K562 (cell line): ENCODE measurements at regions not wholly inside any gene's neighbourhood (a gene's known extent, or its start where the extent isn't known, plus 50 kb on each side); places are given as distances from the start of the nearest gene placed in this dataset.

Source experiments
- PRPF4 ChIP-seq: fragments of 200-400 bp; formaldehyde crosslinking; IDR thresholded peaks from one replicate; pipeline ENCODE4 v1.6.1; 2017; ENCODE audit warnings: low read length, low read depth, mild to moderate bottlenecking; ENCODE audit not compliant: insufficient read depth, poor library complexity, severe bottlenecking
- TBL1XR1 ChIP-seq, 2 experiments: IDR thresholded peaks; 2 replicates each; pipeline ENCODE4 v1.6.1; 2012; ENCODE audit warnings: improper control_type of control experiment in 2 of 2, low read length in 2 of 2, mild to moderate bottlenecking in 1 of 2
- ZNF384 ChIP-seq: IDR thresholded peaks from 2 replicates; pipeline ENCODE4 v1.6.1; 2012; ENCODE audit warnings: low read depth, low read length, improper control_type of control experiment
- ZNF699 ChIP-seq: fragments of 250-450 bp; sonication (Bioruptor Pico); IDR thresholded peaks from 2 replicates; pipeline ENCODE4 v1.8.0; 2021; ENCODE audit warnings: mild to moderate bottlenecking, moderate library complexity; ENCODE audit not compliant: insufficient replicate concordance
- TF ChIP-seq, protein P1 (sequence below), 3 experiments: IDR thresholded peaks in 2 of 3; conservative IDR thresholded peaks in 1 of 3; 2 replicates each; pipeline ENCODE4 v1.5.1; 2011 to 2012; ENCODE audit warnings: low read length in 3 of 3, mild to moderate bottlenecking in 3 of 3, control low read depth in 2 of 3, improper control_type of control experiment in 1 of 3, inconsistent platforms in 1 of 3, low read depth in 1 of 3, mixed read lengths in 1 of 3, moderate library complexity in 1 of 3; ENCODE audit not compliant: insufficient read depth in 2 of 3
- TF ChIP-seq, protein P2 (sequence below): fragments of 150-350 bp; IDR thresholded peaks from 2 replicates; pipeline ENCODE4 v1.6.1; 2014; ENCODE audit warnings: low read depth, mild to moderate bottlenecking, low read length, borderline replicate concordance

DNA sequence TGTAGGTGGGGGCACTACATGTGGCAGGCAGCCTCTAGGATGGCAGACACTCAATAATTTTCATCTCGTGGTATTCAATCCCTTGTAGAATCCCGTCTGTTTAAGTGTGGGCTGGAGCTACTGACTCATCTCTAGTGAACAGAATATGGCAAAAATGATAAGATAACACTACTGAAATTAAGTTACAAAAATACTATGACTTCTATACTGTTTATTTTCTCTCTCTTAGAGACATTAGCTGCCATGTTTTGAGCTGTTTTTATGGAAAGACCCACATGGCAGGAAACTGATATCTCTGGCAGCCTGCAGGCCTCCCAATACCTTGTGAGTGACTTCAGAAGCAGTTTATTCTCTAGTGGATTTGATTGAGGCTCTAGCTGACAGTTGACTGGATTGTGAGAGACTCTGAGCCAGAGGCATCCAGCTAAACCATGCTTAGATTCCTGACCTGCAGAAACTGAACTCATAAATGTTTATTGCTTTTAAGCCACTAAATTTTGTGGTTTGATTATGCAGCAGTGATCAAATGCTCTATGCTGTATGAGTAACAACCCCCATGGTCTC lies 298.8 kb upstream of the CTSO start:
- TF ChIP-seq, protein P1, sequence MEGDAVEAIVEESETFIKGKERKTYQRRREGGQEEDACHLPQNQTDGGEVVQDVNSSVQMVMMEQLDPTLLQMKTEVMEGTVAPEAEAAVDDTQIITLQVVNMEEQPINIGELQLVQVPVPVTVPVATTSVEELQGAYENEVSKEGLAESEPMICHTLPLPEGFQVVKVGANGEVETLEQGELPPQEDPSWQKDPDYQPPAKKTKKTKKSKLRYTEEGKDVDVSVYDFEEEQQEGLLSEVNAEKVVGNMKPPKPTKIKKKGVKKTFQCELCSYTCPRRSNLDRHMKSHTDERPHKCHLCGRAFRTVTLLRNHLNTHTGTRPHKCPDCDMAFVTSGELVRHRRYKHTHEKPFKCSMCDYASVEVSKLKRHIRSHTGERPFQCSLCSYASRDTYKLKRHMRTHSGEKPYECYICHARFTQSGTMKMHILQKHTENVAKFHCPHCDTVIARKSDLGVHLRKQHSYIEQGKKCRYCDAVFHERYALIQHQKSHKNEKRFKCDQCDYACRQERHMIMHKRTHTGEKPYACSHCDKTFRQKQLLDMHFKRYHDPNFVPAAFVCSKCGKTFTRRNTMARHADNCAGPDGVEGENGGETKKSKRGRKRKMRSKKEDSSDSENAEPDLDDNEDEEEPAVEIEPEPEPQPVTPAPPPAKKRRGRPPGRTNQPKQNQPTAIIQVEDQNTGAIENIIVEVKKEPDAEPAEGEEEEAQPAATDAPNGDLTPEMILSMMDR (IDR thresholded peaks at IDR 0.05 in 2 of 3, conservative IDR thresholded peaks at IDR 0.05 in 1 of 3; ENCODE audit: insufficient read depth in 2 of 3, low read depth in 1 of 3, low read length in 3 of 3), result no peak
- TF ChIP-seq PRPF4, result no peak
- TF ChIP-seq, protein P2, sequence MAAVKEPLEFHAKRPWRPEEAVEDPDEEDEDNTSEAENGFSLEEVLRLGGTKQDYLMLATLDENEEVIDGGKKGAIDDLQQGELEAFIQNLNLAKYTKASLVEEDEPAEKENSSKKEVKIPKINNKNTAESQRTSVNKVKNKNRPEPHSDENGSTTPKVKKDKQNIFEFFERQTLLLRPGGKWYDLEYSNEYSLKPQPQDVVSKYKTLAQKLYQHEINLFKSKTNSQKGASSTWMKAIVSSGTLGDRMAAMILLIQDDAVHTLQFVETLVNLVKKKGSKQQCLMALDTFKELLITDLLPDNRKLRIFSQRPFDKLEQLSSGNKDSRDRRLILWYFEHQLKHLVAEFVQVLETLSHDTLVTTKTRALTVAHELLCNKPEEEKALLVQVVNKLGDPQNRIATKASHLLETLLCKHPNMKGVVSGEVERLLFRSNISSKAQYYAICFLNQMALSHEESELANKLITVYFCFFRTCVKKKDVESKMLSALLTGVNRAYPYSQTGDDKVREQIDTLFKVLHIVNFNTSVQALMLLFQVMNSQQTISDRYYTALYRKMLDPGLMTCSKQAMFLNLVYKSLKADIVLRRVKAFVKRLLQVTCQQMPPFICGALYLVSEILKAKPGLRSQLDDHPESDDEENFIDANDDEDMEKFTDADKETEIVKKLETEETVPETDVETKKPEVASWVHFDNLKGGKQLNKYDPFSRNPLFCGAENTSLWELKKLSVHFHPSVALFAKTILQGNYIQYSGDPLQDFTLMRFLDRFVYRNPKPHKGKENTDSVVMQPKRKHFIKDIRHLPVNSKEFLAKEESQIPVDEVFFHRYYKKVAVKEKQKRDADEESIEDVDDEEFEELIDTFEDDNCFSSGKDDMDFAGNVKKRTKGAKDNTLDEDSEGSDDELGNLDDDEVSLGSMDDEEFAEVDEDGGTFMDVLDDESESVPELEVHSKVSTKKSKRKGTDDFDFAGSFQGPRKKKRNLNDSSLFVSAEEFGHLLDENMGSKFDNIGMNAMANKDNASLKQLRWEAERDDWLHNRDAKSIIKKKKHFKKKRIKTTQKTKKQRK, result no peak
- TF ChIP-seq ZNF699, result no peak
- TF ChIP-seq ZNF384, result no peak
- TF ChIP-seq TBL1XR1 (IDR thresholded peaks at IDR 0.05; ENCODE audit: low read length in 2 of 2), result no peak
